ENCODE measurements at regions not wholly inside any gene's neighbourhood (a gene's known extent, or its start where the extent isn't known, plus 50 kb on each side); places are given as distances from the start of the nearest gene placed in this dataset.
"Not testable (repeated sequence)": the region's sequence is repeated elsewhere in the genome, so short reads cannot be mapped to it uniquely, and the experiment has no call there.

GRCh38 chr21:18096413-18096812 is 148.2 kb upstream of the CHODL start:
- DNase-seq (ENCODE audit: low read depth in 1 of 2, low spot score in 2 of 2); H2AFZ ChIP-seq (ENCODE audit: low read length); H3K23me2 ChIP-seq (ENCODE audit: low read depth, low read length); H3K4me1 ChIP-seq (replicated peaks in 1 of 4; ENCODE audit: control insufficient read depth in 3 of 4, insufficient read depth in 4 of 4, low read length in 3 of 4); H3K27me3 ChIP-seq (replicated peaks in 1 of 4; ENCODE audit: control insufficient read depth in 3 of 4, extremely low read depth in 1 of 4, insufficient read depth in 3 of 4, low read length in 3 of 4); H2BK120ac ChIP-seq (replicated peaks; ENCODE audit: low read depth, low read length); H3K56ac ChIP-seq (replicated peaks; ENCODE audit: insufficient read length, low read depth, low read length); H3K9me3 ChIP-seq (ENCODE audit: insufficient read depth in 2 of 2, low read depth in 1 of 2, low read length in 1 of 2); H3K14ac ChIP-seq (ENCODE audit: insufficient read length); H3K9ac ChIP-seq (replicated peaks in 1 of 4; ENCODE audit: extremely low read depth in 1 of 4, low read depth in 3 of 4, low read length in 3 of 4); H2BK5ac ChIP-seq (ENCODE audit: low read depth, low read length); H4K8ac ChIP-seq (ENCODE audit: extremely low read depth, insufficient read depth, low read length); H3K4me2 ChIP-seq (ENCODE audit: insufficient read depth in 1 of 2, low read depth in 2 of 2, low read length in 2 of 2); H4K91ac ChIP-seq (replicated peaks; ENCODE audit: insufficient read length, low read length); H3K36me3 ChIP-seq (ENCODE audit: control insufficient read depth in 2 of 4, insufficient read depth in 4 of 4, low read length in 3 of 4); H2BK12ac ChIP-seq (ENCODE audit: low read depth, low read length); FAIRE-seq; H2BK20ac ChIP-seq (ENCODE audit: low read length); H2BK15ac ChIP-seq (ENCODE audit: low read length); H3K23ac ChIP-seq (ENCODE audit: insufficient read length); H4K5ac ChIP-seq (ENCODE audit: insufficient read length, low read depth, low read length); CTCF ChIA-PET (ENCODE audit: partially characterized antibody); H2AK5ac ChIP-seq (ENCODE audit: low read depth, low read length); H3K4me3 ChIP-seq (ENCODE audit: extremely low read depth in 1 of 4, insufficient read depth in 2 of 4, low read depth in 3 of 4, low read length in 4 of 4); H4K20me1 ChIP-seq (replicated peaks in 1 of 2; ENCODE audit: control insufficient read depth in 1 of 2, insufficient read depth in 2 of 2, low read length in 2 of 2); H3K18ac ChIP-seq (ENCODE audit: extremely low read depth, low read length); POLR2A ChIA-PET (ENCODE audit: partially characterized antibody); H3K79me2 ChIP-seq (ENCODE audit: control insufficient read depth in 1 of 2, insufficient read depth in 2 of 2, low read length in 2 of 2); H3K27ac ChIP-seq (ENCODE audit: low read depth, low read length); H3K79me1 ChIP-seq (ENCODE audit: low read depth, low read length); H3K4ac ChIP-seq (replicated peaks; ENCODE audit: insufficient read length, low read depth, low read length): not testable (repeated sequence)
- TF ChIP-seq CEBPB (IDR thresholded peaks at IDR 0.05; ENCODE audit: low read depth, low read length) = 0 out of 2 replicates have a peak, but pooled peaks have one; percentile 9
- TF ChIP-seq EP300 (IDR thresholded peaks at IDR 0.05; ENCODE audit: borderline replicate concordance in 1 of 2, low read depth in 2 of 2, low read length in 2 of 2) = peak in 1 of 2 experiments; percentile 75; a peak in 1 of 3 replicates
- 84% methylated on average over 2 of the region's 2 CpGs; no CpG with 5 or more reads in 1 of the 2 experiments for WGBS, 2 experiments (ENCODE audit: extremely low coverage in 1 of 2, insufficient coverage in 1 of 2, insufficient read length in 1 of 2, insufficient replicate concordance in 2 of 2, low coverage in 1 of 2, low lambda C conversion rate in 2 of 2, missing lambda C conversion rate in 1 of 2)
